GM19468 (cell line): ENCODE measurements at regions not wholly inside any gene's neighbourhood (a gene's known extent, or its start where the extent isn't known, plus 50 kb on each side); places are given as distances from the start of the nearest gene placed in this dataset.
"Not testable (repeated sequence)": the region's sequence is repeated elsewhere in the genome, so short reads cannot be mapped to it uniquely, and the experiment has no call there.

ENCODE experiments used
- ATAC-seq: cut with Tn5 transposase; IDR thresholded peaks from one replicate; pipeline ENCODE4 v1.9.1; 2021; ENCODE audit warnings: mild to moderate bottlenecking, moderate library complexity, moderate number of reproducible peaks; ENCODE audit not compliant: unreplicated experiment; ENCODE audit errors: extremely low read depth

DNA sequence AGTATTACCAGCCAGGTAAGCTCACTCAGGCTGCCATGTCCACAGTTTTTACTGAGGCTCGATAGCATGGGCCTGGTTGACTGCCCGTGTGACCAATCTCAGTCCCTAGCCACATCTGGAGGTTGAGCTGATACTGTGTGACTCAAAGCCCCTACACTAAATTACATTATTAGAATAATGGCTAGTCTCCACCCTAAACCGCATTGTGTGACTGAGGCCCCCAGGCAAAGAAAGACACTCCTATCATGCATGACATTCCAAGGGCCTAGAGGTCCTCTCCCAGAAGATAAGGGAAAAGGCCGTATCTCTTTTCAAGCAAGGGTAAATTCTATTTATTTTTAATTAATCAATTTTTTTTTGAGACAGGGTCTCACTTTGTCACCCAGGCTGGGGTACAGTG is 505.3 kb downstream of the HAPSTR1 start:
- no peak for ATAC-seq

DNA sequence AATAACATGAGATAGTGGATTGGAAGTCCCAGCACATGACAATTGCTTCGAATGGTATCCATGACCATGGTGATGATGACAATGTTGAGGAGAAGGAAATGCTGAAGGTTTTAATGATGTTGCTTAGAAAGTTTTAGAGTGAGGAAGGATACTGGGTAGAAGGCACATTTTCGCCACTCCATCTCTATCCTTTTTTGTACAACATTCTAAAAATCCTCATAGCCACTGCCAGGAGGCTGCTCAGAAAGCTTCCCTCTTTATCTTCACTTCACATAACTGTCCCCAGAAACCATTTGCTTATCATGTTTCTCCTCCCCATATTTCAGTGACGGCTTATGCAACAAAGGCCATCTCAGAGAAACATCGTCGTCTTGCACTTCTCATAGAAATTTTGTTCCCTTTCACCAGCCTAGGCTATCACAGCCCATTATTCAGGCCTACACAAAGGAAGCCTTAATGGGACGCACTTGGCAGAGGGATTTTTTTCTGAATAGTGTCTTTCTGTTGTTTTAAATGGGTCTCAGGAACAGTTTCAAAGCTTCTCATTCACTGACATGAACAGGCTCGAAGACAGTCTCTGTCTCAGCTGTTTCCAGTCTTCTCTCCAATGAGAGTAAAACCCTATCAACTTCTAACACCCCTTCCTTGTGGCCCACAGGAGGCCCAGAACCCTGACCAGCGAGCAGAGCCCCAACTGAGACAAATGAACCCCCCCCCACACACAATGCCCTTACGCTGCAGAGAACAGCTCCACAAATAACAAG is 506.7 kb downstream of the HAPSTR1 start:
- ATAC-seq: no peak

DNA sequence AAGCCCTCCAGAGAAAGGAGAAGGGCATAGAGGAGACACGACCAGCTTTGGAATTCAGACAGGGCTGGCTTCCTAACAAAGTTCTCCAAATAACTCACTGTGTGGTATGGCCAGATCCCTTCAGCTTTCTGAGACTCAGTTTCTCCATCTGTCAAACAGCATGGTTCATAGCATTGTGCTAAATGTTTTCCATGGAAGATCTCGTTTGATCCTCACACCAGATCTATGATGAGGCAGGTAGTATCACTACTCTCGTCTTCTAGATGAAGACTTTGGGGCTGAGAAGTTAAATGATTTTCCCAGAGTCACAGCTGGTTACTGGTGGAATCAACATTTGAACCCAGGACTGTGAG is 507.3 kb downstream of the HAPSTR1 start:
- ATAC-seq: no peak

DNA sequence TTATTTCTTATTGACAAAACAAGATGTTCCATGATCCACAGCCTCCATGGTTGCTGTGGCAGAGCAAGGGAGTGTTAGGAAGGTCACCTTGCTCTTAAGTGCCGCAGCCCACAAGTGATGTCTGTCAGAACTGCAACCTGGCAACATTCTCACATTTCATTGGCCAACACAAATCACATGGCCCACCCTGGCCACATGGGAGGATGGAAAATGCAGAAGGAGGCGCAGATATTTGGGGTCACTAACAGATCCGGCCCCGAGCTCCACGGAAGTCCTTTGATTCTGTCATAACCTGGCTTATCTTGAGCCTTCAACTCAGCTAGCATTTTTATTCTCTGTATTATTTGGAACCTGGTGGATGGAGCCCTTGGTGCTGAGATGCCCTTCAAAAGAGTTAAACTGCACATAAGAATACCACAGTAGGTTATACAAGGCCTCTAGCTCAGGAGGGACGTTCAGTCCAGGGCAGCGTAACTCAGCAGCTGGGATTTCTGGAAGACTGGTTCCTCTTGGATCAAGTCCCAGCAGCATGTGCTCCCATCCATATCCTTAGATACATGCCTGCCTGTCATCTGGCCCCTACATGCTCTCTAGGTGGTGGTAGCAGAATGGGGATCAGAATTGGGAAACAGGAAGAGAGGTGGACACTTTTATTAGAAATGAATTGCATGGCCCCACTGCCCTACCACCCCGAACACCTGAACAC is 508.1 kb downstream of the HAPSTR1 start:
- no peak for ATAC-seq

DNA sequence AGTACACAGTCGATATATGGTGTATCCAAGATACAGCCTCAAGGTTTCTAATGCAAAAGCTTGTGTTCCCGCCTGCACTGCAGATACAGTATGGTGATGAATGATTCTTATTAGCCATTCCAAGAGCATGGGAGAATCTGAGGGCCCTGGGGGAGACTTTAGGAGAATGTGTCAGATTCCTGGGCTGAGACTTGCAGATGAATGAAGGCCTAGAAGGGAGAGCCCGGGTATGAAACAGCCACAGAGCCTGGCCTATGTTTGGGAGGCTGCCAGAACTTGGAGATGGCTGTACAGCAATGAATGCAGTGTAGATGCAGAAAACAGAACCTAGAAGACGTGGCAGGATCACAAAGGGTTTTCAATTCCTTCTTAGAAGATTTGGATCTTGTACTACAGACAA is 510.7 kb downstream of the HAPSTR1 start:
- no peak for ATAC-seq

DNA sequence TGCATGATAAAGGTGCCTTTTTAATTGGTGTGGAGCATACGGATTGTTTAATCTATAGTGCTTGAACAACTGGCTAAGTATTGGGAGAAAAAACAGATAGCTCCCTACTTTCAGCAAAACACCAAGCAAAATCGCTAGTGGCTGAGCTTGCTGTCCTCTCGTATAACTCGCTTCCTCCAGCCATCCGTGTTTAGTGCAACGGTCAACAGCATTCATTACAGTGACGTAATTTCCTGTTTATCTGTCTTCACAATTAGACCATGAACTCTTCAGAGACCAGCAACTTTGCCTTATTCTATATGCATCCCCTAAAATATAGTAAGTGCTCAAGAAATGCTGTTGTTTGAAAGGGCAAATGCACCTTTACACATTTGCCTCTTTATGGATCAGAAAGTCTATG is 511.9 kb downstream of the HAPSTR1 start:
- no peak for ATAC-seq

DNA sequence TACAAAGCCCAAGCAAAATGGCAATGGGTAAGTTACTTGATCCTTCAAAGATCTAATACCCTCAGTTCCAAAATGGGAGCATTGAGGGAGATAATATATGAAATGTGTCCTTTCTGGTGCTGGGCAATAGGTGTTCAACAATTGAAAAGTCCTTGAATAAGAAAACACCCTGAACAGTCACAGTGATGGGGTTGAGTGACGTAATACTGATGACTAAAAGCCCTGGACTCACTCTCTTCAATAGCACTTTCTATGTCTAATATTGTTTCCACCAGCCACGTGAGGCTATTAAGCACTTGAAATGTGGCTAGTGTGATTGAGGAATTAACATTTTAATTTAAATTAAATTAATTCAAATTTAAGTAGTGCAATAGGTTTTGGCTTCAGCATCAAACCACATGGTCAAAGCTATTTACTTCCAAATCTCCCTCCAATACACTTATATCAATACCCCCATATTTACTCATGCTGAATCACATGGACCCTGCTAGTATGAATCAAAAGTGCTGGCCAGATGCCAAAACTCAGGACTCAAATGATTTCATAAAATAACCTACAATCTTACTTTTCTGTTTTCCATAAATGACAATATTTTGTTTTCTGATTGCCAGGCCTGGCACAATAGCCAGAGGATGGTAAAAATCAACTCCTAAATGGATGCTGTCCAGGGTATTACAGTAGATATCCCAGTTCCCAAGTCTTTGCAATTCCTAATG is 516.2 kb downstream of the HAPSTR1 start:
- ATAC-seq: no peak

DNA sequence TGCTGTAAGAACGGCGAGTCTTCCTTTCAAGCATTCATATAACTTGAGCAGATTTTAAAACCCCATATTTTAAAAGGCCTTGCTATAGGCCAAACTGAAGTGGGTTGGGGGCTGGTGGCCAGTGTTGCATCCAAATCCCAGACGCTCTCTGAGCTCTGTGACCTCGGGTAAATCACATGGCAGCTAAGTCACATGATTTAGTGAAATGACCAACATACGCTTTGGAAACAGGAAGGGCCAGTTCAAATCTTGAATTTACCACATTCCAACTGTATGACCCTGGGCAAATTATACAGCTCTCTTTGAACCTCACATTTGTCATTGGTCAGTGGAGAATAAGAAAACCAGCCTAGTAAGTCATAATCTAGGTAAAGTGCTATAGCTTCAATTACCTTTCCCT is 519.3 kb downstream of the HAPSTR1 start:
- no peak for ATAC-seq

DNA sequence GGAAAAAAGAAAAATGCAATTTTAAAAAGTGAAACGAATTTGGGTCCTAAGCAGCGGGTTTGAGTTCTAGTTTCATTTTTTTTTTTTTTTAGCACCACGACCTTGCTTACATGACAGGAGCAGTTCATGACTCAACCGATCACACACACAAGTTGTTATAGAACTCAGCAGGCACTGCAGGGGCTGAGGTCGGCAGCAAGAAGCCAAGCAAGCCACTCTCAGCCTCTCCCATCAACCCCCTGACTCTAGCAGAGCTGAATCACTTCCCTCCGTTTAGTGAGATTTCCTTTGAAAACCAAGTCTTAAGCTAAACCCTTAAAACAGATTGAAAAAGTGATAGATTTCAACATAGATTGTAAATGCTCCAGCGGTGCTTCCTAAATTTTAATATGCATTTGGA is 520.8 kb downstream of the HAPSTR1 start:
- ATAC-seq: no peak

DNA sequence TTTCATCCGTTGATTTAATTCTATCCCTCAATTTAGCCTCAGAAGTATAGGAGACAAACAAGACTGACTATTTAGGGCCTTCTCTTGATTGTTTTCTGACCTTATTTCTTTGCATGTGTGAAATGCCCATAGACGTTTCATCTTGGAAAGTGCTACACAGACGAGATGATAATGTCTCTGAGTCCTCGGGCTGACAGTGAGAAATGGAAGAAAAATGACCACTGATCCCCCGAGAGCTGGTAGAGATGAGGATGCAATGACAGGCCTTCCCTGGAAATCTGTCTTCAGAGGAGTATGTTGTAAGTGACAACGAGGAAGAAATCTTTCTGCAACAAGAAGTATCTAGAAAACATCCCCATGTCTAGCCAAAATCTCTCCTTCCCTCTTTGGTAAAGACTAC is 522.9 kb downstream of the HAPSTR1 start:
- no peak for ATAC-seq

DNA sequence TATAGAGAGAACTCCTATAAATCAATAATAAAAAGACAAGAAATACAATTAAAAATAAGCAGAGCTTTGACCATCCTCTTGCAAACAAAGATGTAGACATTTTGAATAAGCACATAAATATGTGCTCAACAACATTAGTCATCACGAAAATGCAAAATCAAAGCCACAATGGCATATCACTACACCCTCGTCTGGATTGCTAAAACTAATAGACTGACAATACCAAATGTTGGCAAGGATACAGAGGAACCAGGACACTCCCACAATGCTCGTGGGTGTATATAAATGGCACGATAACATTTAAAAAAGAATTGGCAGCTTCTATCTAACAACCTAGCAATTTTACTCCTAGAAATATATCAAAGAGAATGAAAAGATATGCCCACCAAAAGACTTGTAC is 530.8 kb downstream of the HAPSTR1 start:
- ATAC-seq: no peak

DNA sequence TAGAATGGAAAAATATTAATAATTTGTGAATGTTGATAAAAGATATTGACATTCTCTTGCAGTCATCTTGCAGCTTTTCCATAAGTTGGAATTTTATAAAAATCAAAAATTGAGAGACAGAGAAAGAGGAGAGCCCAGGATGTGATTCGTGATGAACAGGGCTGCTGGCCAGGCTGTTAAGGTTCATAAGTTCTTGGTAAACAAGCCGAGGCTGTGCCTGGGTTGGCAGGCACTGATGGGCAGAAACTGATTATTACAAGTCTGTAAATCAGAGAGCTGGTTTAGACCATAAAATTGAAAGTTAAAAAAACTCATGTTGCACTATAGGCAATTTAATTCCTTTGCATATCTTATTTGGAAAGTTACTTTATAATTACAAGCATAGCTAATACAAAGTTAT is 533.7 kb downstream of the HAPSTR1 start:
- no peak for ATAC-seq

DNA sequence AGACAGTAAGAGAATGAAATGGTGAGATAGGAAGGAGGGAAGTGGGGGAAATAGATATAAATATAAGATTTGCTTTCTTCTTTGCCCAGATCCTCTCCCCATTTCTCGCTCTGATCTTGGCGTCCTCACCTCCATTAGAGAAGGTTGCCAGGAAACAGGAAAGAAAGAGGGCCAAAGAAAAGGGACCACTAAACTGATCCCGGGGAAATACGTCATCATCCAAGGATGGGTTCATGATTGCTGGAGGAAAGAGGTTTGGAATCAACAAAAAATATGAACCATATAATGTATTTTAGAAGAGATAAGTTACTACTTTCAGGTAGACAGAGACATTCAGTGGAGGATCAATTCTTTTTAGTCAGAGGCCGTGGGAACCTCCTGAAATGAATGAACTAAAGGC is 536.0 kb downstream of the HAPSTR1 start:
- ATAC-seq: no peak

DNA sequence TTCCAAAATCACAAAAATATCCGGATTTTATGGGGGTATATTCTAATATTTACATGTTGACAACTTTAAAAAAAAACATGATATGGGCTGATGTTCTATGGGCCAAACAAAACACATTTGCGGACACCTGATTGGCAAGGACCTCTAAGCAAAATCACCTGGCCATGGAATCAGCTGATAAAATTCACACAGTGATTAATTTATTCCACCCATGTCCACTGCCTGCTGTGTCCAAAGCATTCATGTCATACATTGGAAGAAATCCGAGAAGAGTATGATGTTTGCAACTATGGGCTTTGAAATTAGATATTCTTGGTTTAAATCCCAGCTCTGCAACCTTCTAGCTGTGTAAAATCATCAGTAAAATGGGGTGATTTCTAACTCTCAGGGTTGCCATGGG is 538.7 kb downstream of the HAPSTR1 start:
- no peak for ATAC-seq

DNA sequence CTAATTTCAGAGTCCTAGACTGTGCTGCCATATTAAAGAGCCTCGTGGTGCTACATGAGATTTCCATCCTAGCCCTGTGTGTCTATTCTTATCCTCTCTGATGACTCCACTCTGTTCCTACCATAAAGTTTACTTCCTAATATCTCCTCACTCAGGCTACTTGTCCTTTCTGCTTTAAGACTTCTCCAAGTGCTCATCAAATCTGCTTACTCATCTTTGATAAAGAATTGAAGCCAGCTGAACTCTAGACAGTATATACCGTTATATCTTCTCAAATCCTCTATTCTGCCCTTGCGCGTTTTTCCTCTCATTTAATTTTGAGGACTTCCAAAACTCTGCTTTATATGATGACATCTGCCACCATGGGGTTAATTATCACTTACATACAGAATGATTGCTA is 539.5 kb downstream of the HAPSTR1 start:
- ATAC-seq: no peak

DNA sequence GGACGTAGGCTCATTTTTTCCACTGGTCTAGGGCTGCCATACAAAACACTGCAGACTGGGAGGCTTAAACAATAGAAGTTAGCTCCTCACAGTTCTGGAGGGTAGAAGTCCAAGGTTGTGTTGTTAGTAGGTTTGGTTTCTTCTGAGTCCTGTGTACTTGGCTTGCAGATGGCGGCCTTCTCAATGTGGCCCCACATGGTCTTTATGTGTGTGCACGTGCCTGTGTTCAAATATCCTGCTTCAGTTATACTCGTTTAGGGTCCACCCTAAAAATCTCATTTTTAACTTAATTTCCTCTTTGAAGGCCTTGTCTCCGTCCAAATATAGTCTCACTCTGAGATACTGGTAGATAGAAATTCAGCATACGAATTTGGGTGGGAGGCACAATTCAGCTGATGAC is 542.4 kb downstream of the HAPSTR1 start:
- no peak for ATAC-seq

DNA sequence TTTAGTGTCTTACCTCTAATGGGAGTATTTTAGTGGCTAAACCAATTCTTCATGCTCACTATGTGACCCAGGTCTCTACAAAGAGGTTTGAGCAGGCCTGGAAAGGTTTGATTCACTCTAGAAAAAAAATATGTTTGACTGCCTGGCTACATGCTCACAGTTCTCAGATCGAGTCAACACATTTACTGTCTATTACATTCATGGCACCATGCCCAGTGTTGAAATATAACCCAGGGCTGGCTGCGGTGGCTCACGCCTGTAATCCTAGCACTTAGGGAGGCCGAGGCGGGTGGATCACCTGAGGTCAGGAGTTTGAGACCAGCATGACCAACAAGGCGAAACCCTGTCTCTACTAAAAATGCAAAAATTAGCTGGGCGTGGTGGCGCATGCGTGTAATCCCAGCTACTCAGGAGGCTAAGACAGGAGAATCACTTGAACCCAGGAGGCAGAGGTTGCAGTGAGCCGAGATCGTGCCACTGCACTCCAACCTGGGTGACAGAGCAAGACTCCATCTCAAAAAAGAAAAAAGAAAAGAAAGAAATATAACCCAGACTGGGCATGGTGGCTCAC is 543.8 kb downstream of the HAPSTR1 start:
- ATAC-seq: not testable (repeated sequence)

DNA sequence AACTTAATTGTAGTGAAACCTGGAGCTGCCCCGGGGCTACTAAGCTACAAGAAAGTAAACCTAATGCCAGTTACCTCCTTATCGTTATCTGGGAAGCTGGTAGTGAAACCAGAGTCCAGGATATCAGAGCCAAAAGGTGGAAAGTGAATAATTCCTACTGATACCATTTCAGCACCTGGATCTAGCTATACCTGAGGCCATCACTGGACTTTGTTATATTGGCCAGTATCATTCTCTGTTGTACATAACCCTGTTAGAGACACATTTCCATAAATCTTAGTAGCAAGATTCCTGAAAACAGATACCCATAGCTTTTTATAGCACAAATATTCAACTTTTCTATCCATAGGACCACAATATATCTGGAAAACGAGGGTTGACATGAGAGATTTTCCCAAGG is 538.0 kb downstream of the GRIN2A start:
- ATAC-seq: no peak

DNA sequence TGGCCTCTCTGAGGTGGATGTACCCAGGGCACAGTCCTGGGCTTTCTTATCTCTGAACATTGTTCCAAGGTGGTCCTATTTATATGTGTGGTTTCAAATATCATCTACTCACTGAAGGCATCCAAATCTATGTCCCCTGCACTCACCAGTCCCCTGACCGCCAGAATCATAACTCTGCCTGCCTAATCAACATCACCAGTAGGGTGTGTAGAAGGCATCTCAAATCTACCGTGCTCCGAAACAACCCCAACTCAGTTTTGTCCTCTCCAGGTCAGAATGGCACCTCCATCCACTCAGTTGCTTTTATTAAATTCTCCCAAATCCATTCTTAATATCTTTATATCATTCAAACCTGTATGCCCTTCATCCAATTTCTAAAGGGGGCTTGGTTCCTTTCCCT is 536.3 kb downstream of the GRIN2A start:
- no peak for ATAC-seq

DNA sequence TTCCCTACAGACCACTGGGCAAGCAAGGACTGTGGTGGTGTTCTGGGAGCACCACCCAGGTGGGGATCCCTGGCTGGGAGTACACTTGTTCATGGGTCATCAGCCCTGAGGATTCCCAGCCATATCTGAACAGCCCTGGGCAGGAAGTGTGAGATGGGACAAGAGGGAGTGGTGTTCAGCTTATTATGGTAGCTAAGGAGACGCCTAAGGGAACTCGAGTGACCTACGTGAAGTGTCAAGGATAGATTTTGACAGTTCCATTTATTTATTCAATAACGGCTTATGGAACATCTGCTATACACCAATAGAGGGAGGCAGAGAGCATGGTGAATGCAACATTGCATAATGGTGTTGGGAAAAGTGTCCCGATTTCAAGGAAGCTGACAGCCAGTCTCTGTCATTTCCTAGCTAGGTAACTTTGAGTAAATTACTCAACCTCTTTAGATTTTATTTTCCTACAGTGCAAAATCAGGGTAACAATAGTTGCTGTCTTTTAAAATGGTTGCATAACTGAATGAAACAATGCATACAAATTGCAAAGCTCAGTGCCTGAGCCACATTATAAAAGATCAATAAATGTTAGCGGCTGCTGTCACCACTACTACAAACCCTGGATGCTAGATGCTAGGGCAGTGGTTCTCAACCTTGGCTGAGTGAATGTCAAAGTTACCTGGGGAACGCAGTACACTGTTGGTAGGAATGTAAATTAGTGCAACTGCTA is 534.1 kb downstream of the GRIN2A start:
- ATAC-seq: no peak
